ENCODE measurements at regions not wholly inside any gene's neighbourhood (a gene's known extent, or its start where the extent isn't known, plus 50 kb on each side); places are given as distances from the start of the nearest gene placed in this dataset.

GRCh38 chr15:29571792-29572431 lies 250.4 kb downstream of the TJP1 start:
- no peak overlapping the region for H4K91ac ChIP-seq (ENCODE audit: insufficient read depth, low read depth, low read length)
- H2AFZ ChIP-seq (replicated peaks; ENCODE audit: low read length, poor library complexity), result no peak overlapping the region
- no peak overlapping the region for H3K56ac ChIP-seq (ENCODE audit: extremely low read depth, insufficient read depth, low read length)
- H2BK5ac ChIP-seq (ENCODE audit: low read depth, low read length, poor library complexity, severe bottlenecking), result no peak overlapping the region
- BruUV-seq (replicated peaks), result no TSS peak
- TF ChIP-seq CEBPB (IDR thresholded peaks at IDR 0.05; ENCODE audit: low read depth, low read length), result no peak
- no peak for TF ChIP-seq BHLHE40 (IDR thresholded peaks at IDR 0.05; ENCODE audit: low read depth, low read length)
- no peak for TF ChIP-seq CHD1 (IDR thresholded peaks at IDR 0.05; ENCODE audit: low read depth, low read length)
- TF ChIP-seq ELK1 (IDR thresholded peaks at IDR 0.05; ENCODE audit: borderline replicate concordance, low read depth, low read length), result no peak
- TF ChIP-seq NFE2L2 (IDR thresholded peaks at IDR 0.05; ENCODE audit: low read depth, low read length), result no peak
- no peak for TF ChIP-seq RFX5 (IDR thresholded peaks at IDR 0.05; ENCODE audit: low read depth, low read length)
- no peak for TF ChIP-seq RCOR1 (IDR thresholded peaks at IDR 0.05; ENCODE audit: insufficient replicate concordance, low read length)
- TF ChIP-seq MXI1 (IDR thresholded peaks at IDR 0.05; ENCODE audit: borderline replicate concordance, low read depth, low read length), result no peak
- TF ChIP-seq SMC3 (IDR thresholded peaks at IDR 0.05; ENCODE audit: low read depth, low read length), result no peak
- no peak for TF ChIP-seq MAFK (IDR thresholded peaks at IDR 0.05; ENCODE audit: low read depth, low read length)
- TF ChIP-seq FOS (IDR thresholded peaks at IDR 0.05; ENCODE audit: low read depth, low read length), result no peak
- TF ChIP-seq MAZ (IDR thresholded peaks at IDR 0.05; ENCODE audit: borderline replicate concordance, low read depth, low read length), result no peak
- TF ChIP-seq USF2 (IDR thresholded peaks at IDR 0.05; ENCODE audit: low read depth, low read length), result no peak
- TF ChIP-seq RAD21 (IDR thresholded peaks at IDR 0.05; ENCODE audit: low read length), result no peak
- no peak for TF ChIP-seq CTCF (conservative IDR thresholded peaks at IDR 0.05; ENCODE audit: low read depth, low read length)
- no peak for TF ChIP-seq POLR2A (IDR thresholded peaks at IDR 0.05; ENCODE audit: low read depth, low read length)
- in situ Hi-C loops (cut with MboI; ENCODE audit: low sequenced_read_pairs) (no loop called here), dilution Hi-C loops (cut with HindIII; ENCODE audit: low sequenced_read_pairs, unreplicated experiment) (no loop called here), intact Hi-C loops (cut with micrococcal nuclease) (no loop called here)
- H3K23ac ChIP-seq (ENCODE audit: low read depth, low read length), result no peak overlapping the region
- H3K27me3 ChIP-seq (ENCODE audit: control insufficient read depth, insufficient read depth, low read length), result peaks cover 53% of the 10 kb centered on the region
- no peak overlapping the region for H2BK120ac ChIP-seq (ENCODE audit: low read depth, low read length)
- H3K36me3 ChIP-seq (ENCODE audit: control insufficient read depth, insufficient read depth, low read length), result no peaks in the 10 kb centered on the region
- no peaks in the 10 kb centered on the region; the same call in 1 of the 2 replicates for H4K20me1 ChIP-seq (ENCODE audit: insufficient read depth, low read length)
- H3K4me2 ChIP-seq (ENCODE audit: low read depth, low read length), result no peak overlapping the region
- POLR2A ChIA-PET (ENCODE audit: unreplicated experiment), result no interaction called here
- no peak overlapping the region for H4K5ac ChIP-seq (ENCODE audit: low read depth, low read length)
- CTCF ChIA-PET, result interaction anchor here (0.9 kb wide), 1 partner anchor 463 kb away, joined by 3 read pairs; no protein-coding TSS in a partner anchor
- H3K9me3 ChIP-seq (ENCODE audit: control insufficient read depth, insufficient read depth, low read length), result 0 out of 2 replicates have a peak, but pooled peaks cover 2% of the 10 kb centered on the region
- DNase-seq (no peak), ATAC-seq (ENCODE audit: low read depth) (no peak)
- H4K8ac ChIP-seq (ENCODE audit: low read depth in 2 of 2, low read length in 2 of 2), result no peak overlapping the region
- no peaks in the 10 kb centered on the region for H3K9me1 ChIP-seq (ENCODE audit: insufficient read depth, low read length)
- H3K18ac ChIP-seq (ENCODE audit: low read depth, low read length), result no peak overlapping the region
- no peak overlapping the region for H3K4ac ChIP-seq (ENCODE audit: low read depth, low read length)
- H3K9ac ChIP-seq (ENCODE audit: low read depth, low read length), result no peak overlapping the region
- no peak overlapping the region for H2AK5ac ChIP-seq (ENCODE audit: low read depth, low read length)
- no peak overlapping the region for H3K14ac ChIP-seq (replicated peaks; ENCODE audit: low read depth, low read length)
- no peak overlapping the region for H2AK9ac ChIP-seq (replicated peaks; ENCODE audit: low read depth, low read length, poor library complexity)
- H2BK20ac ChIP-seq (ENCODE audit: low read depth, low read length), result no peak overlapping the region
- H3K4me3 ChIP-seq (ENCODE audit: insufficient read depth, low read depth, low read length), result no peak overlapping the region
- H3K4me1 ChIP-seq (ENCODE audit: control insufficient read depth, insufficient read depth, low read length), result no peaks in the 10 kb centered on the region
- H3K27ac ChIP-seq (ENCODE audit: insufficient read depth, low read length), result no peak overlapping the region
- H2BK15ac ChIP-seq (ENCODE audit: low read depth, low read length), result no peak overlapping the region
- no peaks in the 10 kb centered on the region for H3K79me1 ChIP-seq (ENCODE audit: low read depth in 1 of 2, low read length in 2 of 2)
- WGBS, 2 experiments (ENCODE audit: extremely low coverage in 2 of 2, insufficient read length in 1 of 2), result 9% methylated on average over 4 of the region's 14 CpGs; no CpG with 5 or more reads in 1 of the 2 experiments
